ENCODE measurements at regions not wholly inside any gene's neighbourhood (a gene's known extent, or its start where the extent isn't known, plus 50 kb on each side); places are given as distances from the start of the nearest gene placed in this dataset.

DNA sequence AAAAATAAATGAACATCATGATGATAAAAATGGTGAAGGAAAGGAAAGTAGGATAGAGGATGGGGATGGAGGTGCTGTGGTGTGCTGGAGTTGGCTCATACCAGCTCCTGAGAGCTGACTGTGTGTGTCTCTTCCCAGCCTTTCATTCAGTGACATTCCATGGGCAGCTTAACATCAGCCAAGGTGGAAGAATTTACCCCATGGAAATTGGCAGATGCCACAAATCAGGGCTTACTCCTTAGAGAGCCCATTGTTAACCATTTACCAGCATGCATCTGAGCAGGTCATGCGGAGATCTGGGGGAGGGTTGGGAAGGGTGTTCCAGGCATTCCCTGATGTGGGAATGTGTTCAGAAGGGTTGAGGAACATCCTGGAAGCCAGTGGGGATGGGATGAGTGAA lies 164.7 kb upstream of the MYL2 start:
- TF ChIP-seq, protein P1, sequence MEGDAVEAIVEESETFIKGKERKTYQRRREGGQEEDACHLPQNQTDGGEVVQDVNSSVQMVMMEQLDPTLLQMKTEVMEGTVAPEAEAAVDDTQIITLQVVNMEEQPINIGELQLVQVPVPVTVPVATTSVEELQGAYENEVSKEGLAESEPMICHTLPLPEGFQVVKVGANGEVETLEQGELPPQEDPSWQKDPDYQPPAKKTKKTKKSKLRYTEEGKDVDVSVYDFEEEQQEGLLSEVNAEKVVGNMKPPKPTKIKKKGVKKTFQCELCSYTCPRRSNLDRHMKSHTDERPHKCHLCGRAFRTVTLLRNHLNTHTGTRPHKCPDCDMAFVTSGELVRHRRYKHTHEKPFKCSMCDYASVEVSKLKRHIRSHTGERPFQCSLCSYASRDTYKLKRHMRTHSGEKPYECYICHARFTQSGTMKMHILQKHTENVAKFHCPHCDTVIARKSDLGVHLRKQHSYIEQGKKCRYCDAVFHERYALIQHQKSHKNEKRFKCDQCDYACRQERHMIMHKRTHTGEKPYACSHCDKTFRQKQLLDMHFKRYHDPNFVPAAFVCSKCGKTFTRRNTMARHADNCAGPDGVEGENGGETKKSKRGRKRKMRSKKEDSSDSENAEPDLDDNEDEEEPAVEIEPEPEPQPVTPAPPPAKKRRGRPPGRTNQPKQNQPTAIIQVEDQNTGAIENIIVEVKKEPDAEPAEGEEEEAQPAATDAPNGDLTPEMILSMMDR (IDR thresholded peaks at IDR 0.05; ENCODE audit: poor library complexity) = no peak
- TF ChIP-seq EZH2 (IDR thresholded peaks at IDR 0.05; ENCODE audit: borderline replicate concordance) (no peak), EZH2phosphoT487 (IDR thresholded peaks at IDR 0.05; ENCODE audit: low read depth, severe bottlenecking, unreplicated experiment) (no peak)

All from hepatocyte (in vitro differentiated cells).